GM12872 (cell line): ENCODE measurements at regions not wholly inside any gene's neighbourhood (a gene's known extent, or its start where the extent isn't known, plus 50 kb on each side); places are given as distances from the start of the nearest gene placed in this dataset.

ENCODE experiments used
- TF ChIP-seq, protein P1 (sequence below): IDR thresholded peaks from 3 replicates; pipeline ENCODE4 v1.5.1; 2011; ENCODE audit warnings: low read depth, mild to moderate bottlenecking, low read length, moderate library complexity; ENCODE audit not compliant: insufficient read depth

DNA sequence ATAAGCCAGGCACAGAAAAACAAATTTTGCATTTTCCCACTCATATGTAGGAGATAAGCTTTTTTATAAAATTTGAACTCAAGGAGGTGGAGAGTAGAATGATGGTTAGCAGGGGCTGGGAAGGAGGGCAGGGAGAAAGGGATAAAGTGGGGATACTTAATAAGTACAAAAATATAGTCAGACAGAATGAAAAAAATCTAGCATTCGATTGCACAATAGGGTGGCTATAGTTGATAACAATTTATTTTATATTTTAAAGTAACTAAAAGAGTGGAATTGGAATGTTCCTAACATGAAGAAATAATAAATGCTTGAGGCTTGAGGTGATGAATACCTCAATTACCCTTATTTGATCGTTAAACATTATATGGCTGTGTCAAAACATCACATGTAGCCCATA, 415.7 kb upstream of the STEAP1 start:
- TF ChIP-seq, protein P1, sequence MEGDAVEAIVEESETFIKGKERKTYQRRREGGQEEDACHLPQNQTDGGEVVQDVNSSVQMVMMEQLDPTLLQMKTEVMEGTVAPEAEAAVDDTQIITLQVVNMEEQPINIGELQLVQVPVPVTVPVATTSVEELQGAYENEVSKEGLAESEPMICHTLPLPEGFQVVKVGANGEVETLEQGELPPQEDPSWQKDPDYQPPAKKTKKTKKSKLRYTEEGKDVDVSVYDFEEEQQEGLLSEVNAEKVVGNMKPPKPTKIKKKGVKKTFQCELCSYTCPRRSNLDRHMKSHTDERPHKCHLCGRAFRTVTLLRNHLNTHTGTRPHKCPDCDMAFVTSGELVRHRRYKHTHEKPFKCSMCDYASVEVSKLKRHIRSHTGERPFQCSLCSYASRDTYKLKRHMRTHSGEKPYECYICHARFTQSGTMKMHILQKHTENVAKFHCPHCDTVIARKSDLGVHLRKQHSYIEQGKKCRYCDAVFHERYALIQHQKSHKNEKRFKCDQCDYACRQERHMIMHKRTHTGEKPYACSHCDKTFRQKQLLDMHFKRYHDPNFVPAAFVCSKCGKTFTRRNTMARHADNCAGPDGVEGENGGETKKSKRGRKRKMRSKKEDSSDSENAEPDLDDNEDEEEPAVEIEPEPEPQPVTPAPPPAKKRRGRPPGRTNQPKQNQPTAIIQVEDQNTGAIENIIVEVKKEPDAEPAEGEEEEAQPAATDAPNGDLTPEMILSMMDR: no peak

DNA sequence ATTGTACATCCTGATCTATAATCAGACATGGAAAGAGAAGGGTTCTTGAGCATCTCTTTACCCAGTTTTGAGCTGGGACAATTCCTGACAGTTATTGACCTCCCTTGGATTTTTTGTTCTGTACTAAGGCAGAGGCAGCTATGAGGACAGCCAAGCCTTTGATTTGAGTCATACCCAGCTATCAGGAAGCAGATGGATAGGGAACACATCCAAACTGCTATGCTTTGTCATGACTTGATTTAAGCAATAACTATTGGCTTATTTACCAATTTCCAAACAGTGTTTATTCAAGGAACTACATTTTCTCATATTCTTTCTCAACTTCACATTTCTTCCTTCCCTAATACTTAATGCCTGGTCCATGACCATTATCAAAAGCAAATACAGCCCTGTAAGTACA, 396.4 kb upstream of the STEAP1 start:
- TF ChIP-seq, protein P1: no peak

DNA sequence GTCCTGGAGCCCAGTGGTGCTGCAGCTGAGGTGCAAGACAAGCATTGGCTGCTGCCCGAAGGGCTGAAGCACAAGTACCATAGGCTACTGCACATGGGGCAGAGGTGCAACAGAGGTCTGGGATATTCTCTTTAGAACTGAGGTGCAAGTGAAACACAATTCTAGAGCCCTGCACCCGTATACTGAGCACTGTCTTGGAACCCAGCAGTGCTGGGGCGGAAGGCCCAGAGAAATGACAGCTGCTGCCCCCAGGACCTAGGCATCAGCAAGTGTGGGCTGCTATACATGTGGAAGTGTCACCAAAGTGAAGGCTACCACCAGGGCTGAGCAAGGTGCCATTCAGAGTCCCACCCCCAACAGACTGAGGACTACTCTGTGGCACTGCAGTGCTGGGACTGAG, 393.6 kb upstream of the STEAP1 start:
- TF ChIP-seq, protein P1: no peak

DNA sequence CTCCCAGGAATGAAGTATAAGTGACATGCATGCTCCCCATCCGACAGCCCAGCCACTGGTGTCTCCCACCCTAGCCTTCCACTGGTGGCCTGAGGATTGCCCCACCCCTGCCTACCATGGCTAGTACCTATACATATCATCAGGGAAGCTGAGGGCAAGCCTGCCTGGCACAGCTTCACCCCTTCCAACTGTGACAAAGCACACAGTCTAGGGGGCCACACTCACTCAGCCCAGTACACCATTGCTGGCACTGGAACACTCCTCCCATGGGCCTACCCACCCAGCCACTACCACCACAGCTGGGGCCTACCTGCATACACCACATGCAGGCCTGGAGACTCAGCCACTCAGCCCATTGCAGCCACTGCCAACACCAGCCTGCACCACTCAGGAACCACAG, 393.1 kb upstream of the STEAP1 start:
- TF ChIP-seq, protein P1: no peak

DNA sequence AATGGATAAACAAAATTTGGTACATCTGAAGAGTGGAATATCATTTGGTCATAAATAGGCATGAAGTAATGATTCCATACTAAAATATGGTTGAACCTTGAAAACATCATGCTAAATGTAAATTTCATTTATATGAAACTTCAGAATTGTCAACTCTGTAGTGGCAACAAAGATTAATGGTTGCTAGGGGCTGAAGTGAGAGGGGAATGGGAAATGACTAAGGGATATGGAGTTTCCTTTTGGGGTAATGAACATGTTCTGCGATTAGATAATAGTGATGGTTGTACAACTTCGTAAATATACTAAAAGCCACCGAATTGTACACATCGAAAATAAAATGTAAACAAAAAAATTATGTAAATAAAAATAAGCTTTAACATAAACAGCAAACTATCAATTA, 384.1 kb upstream of the STEAP1 start:
- TF ChIP-seq, protein P1: no peak

DNA sequence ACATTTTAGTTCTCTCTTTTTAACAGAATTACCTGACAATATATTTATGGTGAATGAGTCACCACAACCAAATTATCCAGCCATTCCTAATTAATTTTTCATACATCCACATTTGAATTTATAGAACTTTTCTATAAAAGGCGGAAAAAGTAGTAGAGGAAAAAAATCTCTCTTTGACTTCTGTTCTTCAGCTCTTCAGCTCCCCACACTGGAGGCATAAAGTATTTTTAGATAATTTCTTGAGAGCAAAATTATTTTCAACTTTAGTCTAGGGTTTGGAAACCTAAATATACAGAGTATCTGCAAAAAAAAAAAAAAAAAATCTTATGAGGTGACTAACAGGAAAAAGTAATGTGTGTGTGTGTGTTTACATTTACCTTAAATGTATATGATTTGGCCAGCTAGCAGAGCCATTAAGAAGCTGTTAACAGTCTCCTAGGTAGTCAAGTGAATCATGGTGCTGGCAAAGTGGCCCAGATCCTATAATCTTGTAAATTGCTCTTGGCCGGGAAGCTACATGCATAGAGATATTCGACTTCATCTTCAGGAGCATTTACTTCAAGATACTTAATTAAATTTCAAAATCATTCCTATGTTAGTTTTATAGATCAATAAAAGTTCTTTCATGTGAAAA, 383.1 kb upstream of the STEAP1 start:
- TF ChIP-seq, protein P1: no peak

DNA sequence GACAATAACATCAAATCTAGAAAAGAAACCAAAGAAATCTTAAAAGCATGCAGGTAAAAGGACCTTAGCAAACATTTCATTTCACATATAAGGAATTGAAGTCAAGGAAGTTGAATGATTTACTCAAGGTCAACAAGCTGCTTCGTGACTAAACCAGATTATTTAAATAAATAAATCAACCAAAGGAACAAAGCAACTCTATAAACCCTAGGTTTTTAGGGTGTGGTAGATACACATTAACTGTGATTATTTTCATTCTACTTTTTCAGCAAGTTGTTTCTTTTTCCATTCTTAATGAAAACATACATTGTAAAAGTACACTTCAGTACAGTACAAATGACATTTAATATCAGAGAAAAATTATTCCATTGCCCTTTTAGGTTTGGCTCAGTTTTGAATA, 382.0 kb upstream of the STEAP1 start:
- TF ChIP-seq, protein P1: no peak
